ENCODE measurements at regions not wholly inside any gene's neighbourhood (a gene's known extent, or its start where the extent isn't known, plus 50 kb on each side); places are given as distances from the start of the nearest gene placed in this dataset.

GRCh38 chr1:106700211-106700610, 356.3 kb upstream of the PRMT6 start:
- Histone ChIP-seq H3K79me2 (ENCODE audit: insufficient read depth, low read length) (no peaks in the 10 kb centered on the region), H3K27me3 (ENCODE audit: control insufficient read depth in 2 of 2, insufficient read depth in 2 of 2, low read length in 2 of 2) (no peaks in the 10 kb centered on the region), H3K4me2 (replicated peaks; ENCODE audit: extremely low read depth, low read length, poor library complexity, severe bottlenecking) (no peak overlapping the region), H3K4me3 (replicated peaks in 1 of 3; ENCODE audit: low read depth in 2 of 3, low read length in 3 of 3) (no peak overlapping the region), H3K4me1 (ENCODE audit: control insufficient read depth in 1 of 2, insufficient read depth in 2 of 2, low read length in 2 of 2) (no peaks in the 10 kb centered on the region), H4K20me1 (ENCODE audit: insufficient read depth, low read length) (no peaks in the 10 kb centered on the region), H3K27ac (ENCODE audit: low read depth in 1 of 2, low read length in 2 of 2) (no peak overlapping the region), H3K9ac (ENCODE audit: insufficient read depth, low read length, poor library complexity, severe bottlenecking) (no peak overlapping the region), H3K9me3 (replicated peaks in 1 of 2; ENCODE audit: control insufficient read depth in 1 of 2, insufficient read depth in 1 of 2, low read length in 2 of 2) (peaks cover 0 to 7% of the 10 kb centered on the region in 2 donors), H2AFZ (ENCODE audit: insufficient read depth, low read depth, low read length, poor library complexity, severe bottlenecking) (no peak overlapping the region), H3K36me3 (replicated peaks in 1 of 2; ENCODE audit: control insufficient read depth in 1 of 2, insufficient read depth in 2 of 2, low read length in 2 of 2) (no peaks in the 10 kb centered on the region)
- no peak overlapping the region for H3K27ac Mint-ChIP-seq
- peaks cover 0 to 8% (median 3%) of the 10 kb centered on the region in 7 donors for H3K9me3 Mint-ChIP-seq
- H3K27me3 Mint-ChIP-seq (ENCODE audit: low read depth in 3 of 3) = no peaks in the 10 kb centered on the region
- no peak for DNase-seq
- intact Hi-C loops (cut with micrococcal nuclease) = no loop called here
- no peaks in the 10 kb centered on the region for H3K36me3 Mint-ChIP-seq
- no peaks in the 10 kb centered on the region for H3K4me1 Mint-ChIP-seq
- no peak overlapping the region for H3K4me3 Mint-ChIP-seq
- TF ChIP-seq, protein P1, sequence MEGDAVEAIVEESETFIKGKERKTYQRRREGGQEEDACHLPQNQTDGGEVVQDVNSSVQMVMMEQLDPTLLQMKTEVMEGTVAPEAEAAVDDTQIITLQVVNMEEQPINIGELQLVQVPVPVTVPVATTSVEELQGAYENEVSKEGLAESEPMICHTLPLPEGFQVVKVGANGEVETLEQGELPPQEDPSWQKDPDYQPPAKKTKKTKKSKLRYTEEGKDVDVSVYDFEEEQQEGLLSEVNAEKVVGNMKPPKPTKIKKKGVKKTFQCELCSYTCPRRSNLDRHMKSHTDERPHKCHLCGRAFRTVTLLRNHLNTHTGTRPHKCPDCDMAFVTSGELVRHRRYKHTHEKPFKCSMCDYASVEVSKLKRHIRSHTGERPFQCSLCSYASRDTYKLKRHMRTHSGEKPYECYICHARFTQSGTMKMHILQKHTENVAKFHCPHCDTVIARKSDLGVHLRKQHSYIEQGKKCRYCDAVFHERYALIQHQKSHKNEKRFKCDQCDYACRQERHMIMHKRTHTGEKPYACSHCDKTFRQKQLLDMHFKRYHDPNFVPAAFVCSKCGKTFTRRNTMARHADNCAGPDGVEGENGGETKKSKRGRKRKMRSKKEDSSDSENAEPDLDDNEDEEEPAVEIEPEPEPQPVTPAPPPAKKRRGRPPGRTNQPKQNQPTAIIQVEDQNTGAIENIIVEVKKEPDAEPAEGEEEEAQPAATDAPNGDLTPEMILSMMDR (IDR thresholded peaks at IDR 0.05) = no peak

DNA sequence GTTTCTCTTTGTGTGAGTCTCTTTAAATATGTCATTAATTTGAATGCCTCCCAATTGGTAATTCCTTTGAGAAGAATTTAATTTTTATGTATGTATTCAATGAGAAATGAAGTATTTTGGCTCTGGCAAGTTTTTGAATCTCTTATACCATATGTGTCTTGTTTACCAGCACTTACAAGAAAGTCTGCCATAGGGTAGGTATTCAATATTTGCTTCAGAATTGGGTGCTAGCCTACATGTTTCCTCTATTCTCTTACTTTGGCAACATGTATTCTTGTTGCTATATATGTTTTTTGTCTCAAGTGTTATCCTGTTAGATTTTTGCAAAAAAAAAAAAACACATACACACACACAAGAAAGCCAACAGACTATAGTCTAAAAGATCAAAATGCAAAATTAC, 350.5 kb upstream of the PRMT6 start:
- Histone ChIP-seq H3K36me3 (replicated peaks in 1 of 2; ENCODE audit: control insufficient read depth in 1 of 2, insufficient read depth in 2 of 2, low read length in 2 of 2) (no peaks in the 10 kb centered on the region), H3K9ac (ENCODE audit: insufficient read depth, low read length, poor library complexity, severe bottlenecking) (no peak overlapping the region), H3K27me3 (ENCODE audit: control insufficient read depth in 2 of 2, insufficient read depth in 2 of 2, low read length in 2 of 2) (no peaks in the 10 kb centered on the region), H3K4me1 (ENCODE audit: control insufficient read depth in 1 of 2, insufficient read depth in 2 of 2, low read length in 2 of 2) (no peaks in the 10 kb centered on the region), H3K27ac (ENCODE audit: low read depth in 1 of 2, low read length in 2 of 2) (no peak overlapping the region), H3K4me2 (replicated peaks; ENCODE audit: extremely low read depth, low read length, poor library complexity, severe bottlenecking) (no peak overlapping the region), H3K79me2 (ENCODE audit: insufficient read depth, low read length) (no peaks in the 10 kb centered on the region), H3K9me3 (replicated peaks in 1 of 2; ENCODE audit: control insufficient read depth in 1 of 2, insufficient read depth in 1 of 2, low read length in 2 of 2) (no peaks in the 10 kb centered on the region), H3K4me3 (replicated peaks in 1 of 3; ENCODE audit: low read depth in 2 of 3, low read length in 3 of 3) (no peak overlapping the region), H2AFZ (ENCODE audit: insufficient read depth, low read depth, low read length, poor library complexity, severe bottlenecking) (no peak overlapping the region), H4K20me1 (ENCODE audit: insufficient read depth, low read length) (no peaks in the 10 kb centered on the region)
- Mint-ChIP-seq H3K36me3 (no peaks in the 10 kb centered on the region), H3K9me3 (peaks cover 0 to 7% (median 2%) of the 10 kb centered on the region in 7 donors), H3K27me3 (ENCODE audit: low read depth in 3 of 3) (no peaks in the 10 kb centered on the region), H3K4me1 (no peaks in the 10 kb centered on the region), H3K27ac (no peak overlapping the region), H3K4me3 (no peak overlapping the region)
- DNase-seq = no peak
- TF ChIP-seq, protein P1 (IDR thresholded peaks at IDR 0.05) = no peak
- intact Hi-C loops (cut with micrococcal nuclease) = no loop called here
